GM23248 (cell line): ENCODE measurements at regions not wholly inside any gene's neighbourhood (a gene's known extent, or its start where the extent isn't known, plus 50 kb on each side); places are given as distances from the start of the nearest gene placed in this dataset.

Experiments used
- DNase-seq: peaks from one replicate; pipeline ENCODE4 v3.0.0-alpha.2; 2015
- H2AFZ ChIP-seq: fragments of 200-600 bp; sonication (generic); 2 replicates; pipeline ENCODE4 v1.6.1; 2016; ENCODE audit warnings: antibody characterized with exemption
- H3F3A ChIP-seq: fragments of 200-600 bp; sonication (generic); 2 replicates; pipeline ENCODE4 v1.6.1; 2016; ENCODE audit warnings: mild to moderate bottlenecking, antibody characterized with exemption, mixed run types; ENCODE audit not compliant: insufficient read depth
- H3K27ac ChIP-seq: fragments of 200-600 bp; sonication (generic); 2 replicates; pipeline ENCODE4 v1.5.1; 2016; ENCODE audit warnings: mild to moderate bottlenecking
- H3K27me3 ChIP-seq: fragments of 200-600 bp; sonication (generic); replicated peaks from 2 replicates; pipeline ENCODE4 v1.6.1; 2016; ENCODE audit warnings: mild to moderate bottlenecking; ENCODE audit not compliant: insufficient read depth
- H3K36me3 ChIP-seq: fragments of 200-600 bp; sonication (generic); 2 replicates; pipeline ENCODE4 v1.6.1; 2016; ENCODE audit warnings: low read depth, mild to moderate bottlenecking
- H3K4me1 ChIP-seq: fragments of 200-600 bp; sonication (generic); 2 replicates; pipeline ENCODE4 v1.6.1; 2016; ENCODE audit warnings: mild to moderate bottlenecking; ENCODE audit not compliant: insufficient read depth
- H3K4me2 ChIP-seq: fragments of 200-600 bp; sonication (generic); one replicate; pipeline ENCODE4 v1.6.1; 2016; ENCODE audit warnings: mild to moderate bottlenecking; ENCODE audit not compliant: unreplicated experiment
- H3K4me3 ChIP-seq: fragments of 200-600 bp; sonication (generic); 2 replicates; pipeline ENCODE4 v1.5.1; 2016; ENCODE audit warnings: mild to moderate bottlenecking
- H3K79me2 ChIP-seq: fragments of 200-600 bp; sonication (generic); 2 replicates; pipeline ENCODE4 v1.6.1; 2016; ENCODE audit warnings: mild to moderate bottlenecking; ENCODE audit not compliant: insufficient read depth
- H3K9ac ChIP-seq: fragments of 200-600 bp; sonication (generic); 2 replicates; pipeline ENCODE4 v1.6.1; 2016; ENCODE audit warnings: mild to moderate bottlenecking
- H3K9me2 ChIP-seq: fragments of 200-600 bp; sonication (generic); 2 replicates; pipeline ENCODE4 v1.6.1; 2016; ENCODE audit warnings: mixed run types, mild to moderate bottlenecking, moderate library complexity; ENCODE audit not compliant: insufficient read depth
- H3K9me3 ChIP-seq: fragments of 200-600 bp; sonication (generic); one replicate; pipeline ENCODE4 v1.6.1; 2017; ENCODE audit warnings: low read depth
- H4K20me1 ChIP-seq: fragments of 200-600 bp; sonication (generic); 2 replicates; pipeline ENCODE4 v1.6.0; 2016; ENCODE audit not compliant: insufficient read depth
- EZH2 ChIP-seq: fragments of 200-600 bp; sonication (generic); IDR thresholded peaks from 2 replicates; pipeline ENCODE4 v1.6.1; 2018; ENCODE audit warnings: antibody characterized with exemption, mild to moderate bottlenecking; ENCODE audit not compliant: insufficient read depth, poor library complexity, severe bottlenecking
- EZH2phosphoT487 ChIP-seq: fragments of 200-600 bp; sonication (generic); IDR thresholded peaks from 2 replicates; pipeline ENCODE4 v1.6.1; 2018; ENCODE audit warnings: antibody characterized with exemption, moderate library complexity, mild to moderate bottlenecking, low read depth; ENCODE audit not compliant: insufficient read depth
- WGBS, 2 experiments: methylation state at CpG; one replicate each; pipeline ENCODE4 v1.1.6; 2015 to 2017; ENCODE audit warnings: low lambda C conversion rate in 2 of 2, low coverage in 1 of 2; ENCODE audit errors: missing lambda C conversion rate in 2 of 2; 5-methylcytosine and 5-hydroxymethylcytosine counted together
- in situ Hi-C: fragments of 300-500 bp; cut with MboI; formaldehyde crosslinking; loops from 2 replicates; pipeline ENCODE4 v1.15.0; 2020

GRCh38 chr16:62954144-62955032, 918.1 kb upstream of the CDH8 start:
- Histone ChIP-seq H3K9ac (no peak overlapping the region), H3K4me3 (no peak overlapping the region), H4K20me1 (no peaks in the 10 kb centered on the region), H3K9me2 (no peaks in the 10 kb centered on the region), H3K36me3 (no peaks in the 10 kb centered on the region), H3F3A (no peaks in the 10 kb centered on the region), H3K27ac (no peak overlapping the region), H2AFZ (no peak overlapping the region), H3K9me3 (no peaks in the 10 kb centered on the region), H3K79me2 (no peaks in the 10 kb centered on the region), H3K4me1 (no peaks in the 10 kb centered on the region), H3K27me3 (no peaks in the 10 kb centered on the region), H3K4me2 (no peak overlapping the region)
- 34 to 37% methylated on average over 9 of the region's 9 CpGs for WGBS, 2 experiments
- TF ChIP-seq EZH2: no peak
- TF ChIP-seq EZH2phosphoT487: no peak
- in situ Hi-C loops: no loop called here
- DNase-seq: no peak

- Histone ChIP-seq H3K9me3 (no peaks in the 10 kb centered on the region), H2AFZ (no peak overlapping the region), H3F3A (no peaks in the 10 kb centered on the region), H3K4me2 (no peak overlapping the region), H3K4me1 (no peaks in the 10 kb centered on the region), H3K4me3 (no peak overlapping the region), H3K27me3 (no peaks in the 10 kb centered on the region), H3K9ac (no peak overlapping the region), H3K27ac (no peak overlapping the region), H3K36me3 (no peaks in the 10 kb centered on the region), H3K79me2 (no peaks in the 10 kb centered on the region), H4K20me1 (no peaks in the 10 kb centered on the region), H3K9me2 (no peaks in the 10 kb centered on the region)
- 28 to 32% methylated on average over 4 of the region's 4 CpGs for WGBS, 2 experiments
- DNase-seq: no peak
- TF ChIP-seq EZH2 (no peak), EZH2phosphoT487 (no peak)
- in situ Hi-C loops: no loop called here
Observed at GRCh38 chr16:62950351-62950750, 914.1 kb upstream of the CDH8 start.

DNA sequence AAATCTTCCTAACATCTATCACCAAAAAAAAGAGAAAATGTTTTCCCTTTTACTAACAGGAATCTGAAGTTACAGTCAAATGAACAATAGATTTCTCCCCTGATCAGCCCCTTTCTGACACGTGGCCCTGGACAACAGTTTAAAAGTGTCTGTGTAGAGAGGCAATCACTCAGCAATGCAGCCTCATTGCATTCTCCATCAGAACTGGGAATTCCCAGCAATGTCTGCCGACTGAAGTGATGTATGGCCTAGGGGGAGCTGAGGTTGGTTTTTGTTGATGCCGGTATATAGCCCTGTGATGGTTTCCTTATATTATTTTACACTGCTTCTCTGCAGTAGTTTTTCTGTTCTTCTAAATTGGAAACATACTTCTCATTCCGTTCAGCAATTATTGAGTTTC, 904.3 kb upstream of the CDH8 start:
- H3K27me3 ChIP-seq: no peaks in the 10 kb centered on the region
- no peaks in the 10 kb centered on the region for H4K20me1 ChIP-seq
- H3K9me2 ChIP-seq: no peaks in the 10 kb centered on the region
- H3K9me3 ChIP-seq: no peaks in the 10 kb centered on the region
- no peaks in the 10 kb centered on the region for H3K79me2 ChIP-seq
- H3F3A ChIP-seq: no peaks in the 10 kb centered on the region
- no peak overlapping the region for H3K9ac ChIP-seq
- H3K4me3 ChIP-seq: no peak overlapping the region
- TF ChIP-seq EZH2 (no peak), EZH2phosphoT487 (no peak)
- DNase-seq: no peak
- in situ Hi-C loops: no loop called here
- H3K27ac ChIP-seq: no peak overlapping the region
- H3K4me1 ChIP-seq: no peaks in the 10 kb centered on the region
- H2AFZ ChIP-seq: no peak overlapping the region
- H3K4me2 ChIP-seq: no peak overlapping the region
- H3K36me3 ChIP-seq: no peaks in the 10 kb centered on the region
- WGBS, 2 experiments: 26 to 34% methylated on average over 4 of the region's 4 CpGs

DNA sequence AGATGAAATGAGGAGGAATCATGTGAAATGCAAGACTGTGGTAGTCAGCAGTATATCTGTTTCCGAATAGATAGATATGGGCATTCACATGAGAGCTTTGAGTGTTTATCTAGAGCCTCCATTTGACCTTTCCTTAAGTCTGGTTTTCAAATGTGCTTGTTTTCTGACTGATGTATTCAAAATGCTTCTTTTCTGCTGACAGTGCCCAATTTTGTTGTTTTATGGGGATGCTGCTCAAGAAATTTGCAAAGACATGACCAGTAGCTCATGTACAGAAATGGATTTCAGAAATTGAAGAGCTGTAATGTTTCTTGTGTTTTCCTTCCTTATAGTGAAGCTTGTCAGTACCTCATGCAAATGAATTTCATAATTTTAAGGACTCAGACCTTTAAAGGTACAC, 903.4 kb upstream of the CDH8 start:
- no peak overlapping the region for H3K9ac ChIP-seq
- 16 to 30% methylated on average over 1 of the region's 1 CpG for WGBS, 2 experiments
- H3K27ac ChIP-seq: no peak overlapping the region
- no peaks in the 10 kb centered on the region for H3K4me1 ChIP-seq
- H4K20me1 ChIP-seq: no peaks in the 10 kb centered on the region
- H2AFZ ChIP-seq: no peak overlapping the region
- H3K9me3 ChIP-seq: no peaks in the 10 kb centered on the region
- no peaks in the 10 kb centered on the region for H3K9me2 ChIP-seq
- DNase-seq: no peak
- H3K27me3 ChIP-seq: no peaks in the 10 kb centered on the region
- H3K36me3 ChIP-seq: no peaks in the 10 kb centered on the region
- no peak overlapping the region for H3K4me3 ChIP-seq
- H3K4me2 ChIP-seq: no peak overlapping the region
- in situ Hi-C loops: no loop called here
- TF ChIP-seq EZH2phosphoT487 (no peak), EZH2 (no peak)
- H3K79me2 ChIP-seq: no peaks in the 10 kb centered on the region
- no peaks in the 10 kb centered on the region for H3F3A ChIP-seq

DNA sequence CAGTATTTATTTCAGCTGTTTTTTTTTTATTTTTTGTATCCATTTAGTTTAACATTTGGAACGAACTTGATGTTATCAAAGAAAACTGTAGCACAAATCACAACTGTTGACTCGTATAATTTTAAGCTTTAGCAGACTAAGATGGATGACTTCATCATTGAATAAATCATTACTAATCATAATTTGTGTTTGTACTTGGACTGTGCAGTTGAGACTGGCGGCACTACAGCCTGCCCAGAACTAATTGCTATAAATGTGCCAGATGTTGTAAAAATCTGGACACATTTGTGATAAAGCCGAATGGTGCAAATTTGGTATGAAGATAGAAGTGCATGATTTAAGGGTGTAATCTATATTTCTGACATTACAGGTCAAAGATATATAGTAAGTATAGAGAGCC, 897.7 kb upstream of the CDH8 start:
- H3K9me3 ChIP-seq: no peaks in the 10 kb centered on the region
- no peak overlapping the region for H2AFZ ChIP-seq
- H3K4me2 ChIP-seq: no peak overlapping the region
- H3K4me1 ChIP-seq: no peaks in the 10 kb centered on the region
- DNase-seq: no peak
- no peak overlapping the region for H3K4me3 ChIP-seq
- no peaks in the 10 kb centered on the region for H3K9me2 ChIP-seq
- no peaks in the 10 kb centered on the region for H3K79me2 ChIP-seq
- no peak overlapping the region for H3K9ac ChIP-seq
- in situ Hi-C loops: no loop called here
- no peaks in the 10 kb centered on the region for H3K36me3 ChIP-seq
- no peak for TF ChIP-seq EZH2phosphoT487
- no peak for TF ChIP-seq EZH2
- WGBS, 2 experiments: 2 to 4% methylated on average over 4 of the region's 4 CpGs
- H3F3A ChIP-seq: no peaks in the 10 kb centered on the region
- H4K20me1 ChIP-seq: no peaks in the 10 kb centered on the region
- H3K27ac ChIP-seq: no peak overlapping the region
- no peaks in the 10 kb centered on the region for H3K27me3 ChIP-seq
